ENCODE measurements at regions not wholly inside any gene's neighbourhood (a gene's known extent, or its start where the extent isn't known, plus 50 kb on each side); places are given as distances from the start of the nearest gene placed in this dataset.

GRCh38 chr21:35521852-35522505, 472.9 kb upstream of the RUNX1 start:
- intact Hi-C loops (cut with micrococcal nuclease), result no loop called here
- Histone ChIP-seq H3K36me3 (ENCODE audit: control insufficient read depth, insufficient read depth, low read length) (no peaks in the 10 kb centered on the region), H3K27ac (ENCODE audit: low read length) (no peak overlapping the region), H3K27me3 (ENCODE audit: control insufficient read depth, insufficient read depth, low read length) (no peaks in the 10 kb centered on the region), H3K9me3 (ENCODE audit: control insufficient read depth, insufficient read depth, low read length) (no peaks in the 10 kb centered on the region), H3K4me1 (ENCODE audit: control insufficient read depth, insufficient read depth, low read length) (no peaks in the 10 kb centered on the region), H3K4me3 (ENCODE audit: low read length) (no peak overlapping the region)
- Mint-ChIP-seq H3K4me1 (peaks cover 13% of the 10 kb centered on the region in 2 donors), H3K36me3 (no peaks in the 10 kb centered on the region), H3K27ac (no peak overlapping the region), H3K9me3 (no peaks in the 10 kb centered on the region), H3K27me3 (ENCODE audit: low read depth in 2 of 2) (peaks cover 0 to 4% of the 10 kb centered on the region in 2 donors), H3K4me3 (no peak overlapping the region)
- ATAC-seq (no peak), DNase-seq (no peak)
- 87% methylated on average over 9 of the region's 10 CpGs for whole genome bisulfite sequencing (ENCODE audit: insufficient coverage)
- no peak for TF ChIP-seq CTCF (IDR thresholded peaks at IDR 0.05)

- no peak for DNase-seq
- H3K4me3 Mint-ChIP-seq, result no peak overlapping the region
- no peaks in the 10 kb centered on the region for H3K36me3 Mint-ChIP-seq
- H3K4me1 Mint-ChIP-seq, result peaks cover 13% of the 10 kb centered on the region in 2 donors
- H3K9me3 Mint-ChIP-seq, result no peaks in the 10 kb centered on the region
- no peak overlapping the region for H3K4me3 ChIP-seq (ENCODE audit: low read length)
- 92% methylated on average over 4 of the region's 4 CpGs for WGBS (ENCODE audit: insufficient coverage)
- no peak overlapping the region for H3K27ac ChIP-seq (ENCODE audit: low read length)
- no peak for TF ChIP-seq CTCF (IDR thresholded peaks at IDR 0.05)
- H3K9me3 ChIP-seq (ENCODE audit: control insufficient read depth, insufficient read depth, low read length), result no peaks in the 10 kb centered on the region
- H3K36me3 ChIP-seq (ENCODE audit: control insufficient read depth, insufficient read depth, low read length), result no peaks in the 10 kb centered on the region
- H3K27me3 ChIP-seq (ENCODE audit: control insufficient read depth, insufficient read depth, low read length), result no peaks in the 10 kb centered on the region
- peaks cover 0 to 4% of the 10 kb centered on the region in 2 donors for H3K27me3 Mint-ChIP-seq (ENCODE audit: low read depth in 2 of 2)
- H3K27ac Mint-ChIP-seq, result no peak overlapping the region
- intact Hi-C loops (cut with micrococcal nuclease), result no loop called here
- no peaks in the 10 kb centered on the region for H3K4me1 ChIP-seq (ENCODE audit: control insufficient read depth, insufficient read depth, low read length)
- no peak for ATAC-seq
These were observed 472.2 kb upstream of the RUNX1 start for GRCh38 chr21:35521293-35521692.

GRCh38 chr21:35520856-35521255, 471.8 kb upstream of the RUNX1 start:
- no peak for DNase-seq
- H3K4me3 Mint-ChIP-seq, result no peak overlapping the region
- Histone ChIP-seq H3K27ac (ENCODE audit: low read length) (no peak overlapping the region), H3K9me3 (ENCODE audit: control insufficient read depth, insufficient read depth, low read length) (no peaks in the 10 kb centered on the region), H3K4me3 (ENCODE audit: low read length) (no peak overlapping the region), H3K36me3 (ENCODE audit: control insufficient read depth, insufficient read depth, low read length) (no peaks in the 10 kb centered on the region), H3K27me3 (ENCODE audit: control insufficient read depth, insufficient read depth, low read length) (no peaks in the 10 kb centered on the region), H3K4me1 (ENCODE audit: control insufficient read depth, insufficient read depth, low read length) (no peaks in the 10 kb centered on the region)
- no peak for TF ChIP-seq CTCF (IDR thresholded peaks at IDR 0.05)
- intact Hi-C loops (cut with micrococcal nuclease), result no loop called here
- H3K27me3 Mint-ChIP-seq (ENCODE audit: low read depth in 2 of 2), result peaks cover 0 to 4% of the 10 kb centered on the region in 2 donors
- no peaks in the 10 kb centered on the region for H3K9me3 Mint-ChIP-seq
- no peaks in the 10 kb centered on the region for H3K36me3 Mint-ChIP-seq
- no CpG with 5 or more reads among the region's 1 CpG for WGBS (ENCODE audit: insufficient coverage)
- H3K27ac Mint-ChIP-seq, result no peak overlapping the region
- no peak for ATAC-seq
- H3K4me1 Mint-ChIP-seq, result peaks cover 11% of the 10 kb centered on the region in 2 donors

- Mint-ChIP-seq H3K4me3 (no peak overlapping the region), H3K27ac (no peak overlapping the region), H3K4me1 (peaks cover 6% of the 10 kb centered on the region in 2 donors), H3K36me3 (no peaks in the 10 kb centered on the region), H3K9me3 (no peaks in the 10 kb centered on the region), H3K27me3 (ENCODE audit: low read depth in 2 of 2) (peaks cover 0 to 4% of the 10 kb centered on the region in 2 donors)
- H3K27ac ChIP-seq (ENCODE audit: low read length), result no peak overlapping the region
- intact Hi-C loops (cut with micrococcal nuclease), result no loop called here
- no peaks in the 10 kb centered on the region for H3K36me3 ChIP-seq (ENCODE audit: control insufficient read depth, insufficient read depth, low read length)
- H3K9me3 ChIP-seq (ENCODE audit: control insufficient read depth, insufficient read depth, low read length), result no peaks in the 10 kb centered on the region
- DNase-seq (no peak), ATAC-seq (no peak)
- no peak overlapping the region for H3K4me3 ChIP-seq (ENCODE audit: low read length)
- no peaks in the 10 kb centered on the region for H3K27me3 ChIP-seq (ENCODE audit: control insufficient read depth, insufficient read depth, low read length)
- 80% methylated on average over 7 of the region's 8 CpGs for WGBS (ENCODE audit: insufficient coverage)
- no peaks in the 10 kb centered on the region for H3K4me1 ChIP-seq (ENCODE audit: control insufficient read depth, insufficient read depth, low read length)
- TF ChIP-seq CTCF (IDR thresholded peaks at IDR 0.05), result no peak
These were observed 471.2 kb upstream of the RUNX1 start for GRCh38 chr21:35520302-35520701.

Measured in natural killer cell (primary cell).